Sigmoid colon (tissue), 4 donors: ENCODE measurements at regions not wholly inside any gene's neighbourhood (a gene's known extent, or its start where the extent isn't known, plus 50 kb on each side); places are given as distances from the start of the nearest gene placed in this dataset.

ENCODE experiments used
- CTCF ChIP-seq, 4 experiments: fragments of 450-650 bp in 3 of 4; fragments of 200-600 bp in 1 of 4; IDR thresholded peaks; one replicate each; pipeline ENCODE4 v1.5.1; 2016 to 2019; ENCODE audit warnings: antibody characterized with exemption in 4 of 4, mild to moderate bottlenecking in 3 of 4, moderate library complexity in 2 of 4
- EP300 ChIP-seq, 4 donors: sonication (generic); formaldehyde crosslinking; IDR thresholded peaks; one replicate each; pipeline ENCODE4 v1.6.1; 2017; ENCODE audit warnings: antibody characterized with exemption in 4 of 4
- POLR2A ChIP-seq, 2 donors: fragments of 450-650 bp; IDR thresholded peaks; one replicate each; pipeline ENCODE4 v1.6.1; 2016; ENCODE audit warnings: antibody characterized with exemption in 2 of 2, mild to moderate bottlenecking in 2 of 2, moderate library complexity in 2 of 2
- POLR2AphosphoS5 ChIP-seq, 4 donors: sonication (generic); formaldehyde crosslinking; IDR thresholded peaks; one replicate each; pipeline ENCODE4 v1.6.1; 2017; ENCODE audit warnings: antibody characterized with exemption in 4 of 4

GRCh38 chr15:62440362-62441105 lies 275.4 kb upstream of the C2CD4B start:
- no peak for TF ChIP-seq POLR2A (IDR thresholded peaks at IDR 0.05)
- no peak for TF ChIP-seq CTCF (IDR thresholded peaks at IDR 0.05)
- TF ChIP-seq POLR2AphosphoS5 (IDR thresholded peaks at IDR 0.05) = no peak
- TF ChIP-seq EP300 (IDR thresholded peaks at IDR 0.05) = no peak
